ENCODE measurements at regions not wholly inside any gene's neighbourhood (a gene's known extent, or its start where the extent isn't known, plus 50 kb on each side); places are given as distances from the start of the nearest gene placed in this dataset.

- POLR2A ChIA-PET, result no interaction called here
- TF ChIP-seq BHLHE40 (IDR thresholded peaks at IDR 0.05; ENCODE audit: borderline replicate concordance) (no peak), ARNT (IDR thresholded peaks at IDR 0.05) (no peak), ZNF384 (IDR thresholded peaks at IDR 0.05) (no peak), PKNOX1 (IDR thresholded peaks at IDR 0.05) (no peak), TARDBP (IDR thresholded peaks at IDR 0.05) (no peak), FOXM1 (IDR thresholded peaks at IDR 0.05; ENCODE audit: borderline replicate concordance) (no peak), CTBP1 (IDR thresholded peaks at IDR 0.05; ENCODE audit: borderline replicate concordance) (no peak), FOXK2 (IDR thresholded peaks at IDR 0.05) (no peak), HDGF (IDR thresholded peaks at IDR 0.05; ENCODE audit: borderline replicate concordance) (no peak), SP1 (IDR thresholded peaks at IDR 0.05) (no peak), SUZ12 (IDR thresholded peaks at IDR 0.05) (no peak), FOXA1 (IDR thresholded peaks at IDR 0.05) (no peak), L3MBTL2 (conservative IDR thresholded peaks at IDR 0.05) (no peak), NFRKB (IDR thresholded peaks at IDR 0.05) (no peak), ELF4 (IDR thresholded peaks at IDR 0.05) (no peak), LEF1 (IDR thresholded peaks at IDR 0.05; ENCODE audit: borderline replicate concordance) (no peak)
Observed at GRCh38 chr2:187167491-187167890, 280.6 kb downstream of the CALCRL start.

GRCh38 chr2:187165936-187166610 is 282.0 kb downstream of the CALCRL start:
- ChIA-PET CTCF (no interaction called here), POLR2A (no interaction called here)
- TF ChIP-seq SUZ12 (IDR thresholded peaks at IDR 0.05) (no peak), HDGF (IDR thresholded peaks at IDR 0.05; ENCODE audit: borderline replicate concordance) (no peak), BHLHE40 (IDR thresholded peaks at IDR 0.05; ENCODE audit: borderline replicate concordance) (no peak), NFRKB (IDR thresholded peaks at IDR 0.05) (no peak), TARDBP (IDR thresholded peaks at IDR 0.05) (no peak)
- no peak for DNase-seq (ENCODE audit: extremely low spot score)

More at GRCh38 chr2:187167491-187167890, 280.6 kb downstream of the CALCRL start:
- DNase-seq (ENCODE audit: extremely low spot score), result no peak
- CTCF ChIA-PET, result no interaction called here

- TF ChIP-seq ARNT (IDR thresholded peaks at IDR 0.05) (no peak), FOXM1 (IDR thresholded peaks at IDR 0.05; ENCODE audit: borderline replicate concordance) (no peak), SP1 (IDR thresholded peaks at IDR 0.05) (no peak), SUZ12 (IDR thresholded peaks at IDR 0.05) (no peak), NFRKB (IDR thresholded peaks at IDR 0.05) (no peak), L3MBTL2 (conservative IDR thresholded peaks at IDR 0.05) (no peak), ELF4 (IDR thresholded peaks at IDR 0.05) (no peak), BHLHE40 (IDR thresholded peaks at IDR 0.05; ENCODE audit: borderline replicate concordance) (no peak), FOXA1 (IDR thresholded peaks at IDR 0.05) (no peak), PKNOX1 (IDR thresholded peaks at IDR 0.05) (no peak), HDGF (IDR thresholded peaks at IDR 0.05; ENCODE audit: borderline replicate concordance) (no peak), FOXK2 (IDR thresholded peaks at IDR 0.05) (no peak), TARDBP (IDR thresholded peaks at IDR 0.05) (no peak)
- POLR2A ChIA-PET, result no interaction called here
- CTCF ChIA-PET, result no interaction called here
- DNase-seq (ENCODE audit: extremely low spot score), result no peak
Observed at GRCh38 chr2:187158452-187158851, 289.6 kb downstream of the CALCRL start.

GRCh38 chr2:187157046-187157445 is 291.0 kb downstream of the CALCRL start:
- no peak for TF ChIP-seq LEF1 (IDR thresholded peaks at IDR 0.05; ENCODE audit: borderline replicate concordance)
- TF ChIP-seq ZNF384 (IDR thresholded peaks at IDR 0.05), result no peak
- TF ChIP-seq HDGF (IDR thresholded peaks at IDR 0.05; ENCODE audit: borderline replicate concordance), result no peak
- TF ChIP-seq FOXM1 (IDR thresholded peaks at IDR 0.05; ENCODE audit: borderline replicate concordance), result no peak
- no peak for TF ChIP-seq TARDBP (IDR thresholded peaks at IDR 0.05)
- TF ChIP-seq L3MBTL2 (conservative IDR thresholded peaks at IDR 0.05), result no peak
- no peak for TF ChIP-seq ARNT (IDR thresholded peaks at IDR 0.05)
- TF ChIP-seq PKNOX1 (IDR thresholded peaks at IDR 0.05), result no peak
- TF ChIP-seq CTBP1 (IDR thresholded peaks at IDR 0.05; ENCODE audit: borderline replicate concordance), result no peak
- no peak for TF ChIP-seq ELF4 (IDR thresholded peaks at IDR 0.05)
- no peak for TF ChIP-seq NFRKB (IDR thresholded peaks at IDR 0.05)
- TF ChIP-seq SP1 (IDR thresholded peaks at IDR 0.05), result no peak
- TF ChIP-seq FOXK2 (IDR thresholded peaks at IDR 0.05), result no peak
- TF ChIP-seq BHLHE40 (IDR thresholded peaks at IDR 0.05; ENCODE audit: borderline replicate concordance), result no peak
- TF ChIP-seq SUZ12 (IDR thresholded peaks at IDR 0.05), result no peak
- TF ChIP-seq FOXA1 (IDR thresholded peaks at IDR 0.05), result no peak
- ChIA-PET POLR2A (no interaction called here), CTCF (no interaction called here)
- no peak for DNase-seq (ENCODE audit: extremely low spot score)

- TF ChIP-seq ARNT (IDR thresholded peaks at IDR 0.05) (no peak), CTBP1 (IDR thresholded peaks at IDR 0.05; ENCODE audit: borderline replicate concordance) (no peak), FOXA1 (IDR thresholded peaks at IDR 0.05) (no peak), NFRKB (IDR thresholded peaks at IDR 0.05) (no peak), LEF1 (IDR thresholded peaks at IDR 0.05; ENCODE audit: borderline replicate concordance) (no peak), L3MBTL2 (conservative IDR thresholded peaks at IDR 0.05) (no peak), SUZ12 (IDR thresholded peaks at IDR 0.05) (no peak), SP1 (IDR thresholded peaks at IDR 0.05) (no peak), FOXK2 (IDR thresholded peaks at IDR 0.05) (no peak), HDGF (IDR thresholded peaks at IDR 0.05; ENCODE audit: borderline replicate concordance) (no peak), TARDBP (IDR thresholded peaks at IDR 0.05) (no peak), ZNF384 (IDR thresholded peaks at IDR 0.05) (no peak), PKNOX1 (IDR thresholded peaks at IDR 0.05) (no peak), FOXM1 (IDR thresholded peaks at IDR 0.05; ENCODE audit: borderline replicate concordance) (no peak)
- ChIA-PET CTCF (no interaction called here), POLR2A (no interaction called here)
- no peak for DNase-seq (ENCODE audit: extremely low spot score)
Observed at GRCh38 chr2:187155476-187155875, 292.6 kb downstream of the CALCRL start.
